Suprapubic skin (tissue), 4 donors: ENCODE measurements at regions not wholly inside any gene's neighbourhood (a gene's known extent, or its start where the extent isn't known, plus 50 kb on each side); places are given as distances from the start of the nearest gene placed in this dataset.

Experiments
- CTCF ChIP-seq, 2 donors: fragments of 200-600 bp in 1 of 2; fragments of 450-650 bp in 1 of 2; sonication (generic) in 1 of 2; IDR thresholded peaks; one replicate each; pipeline ENCODE4 v1.5.1; 2016 to 2019; ENCODE audit warnings: antibody characterized with exemption in 2 of 2, mild to moderate bottlenecking in 1 of 2, moderate library complexity in 1 of 2
- EP300 ChIP-seq: sonication (generic); formaldehyde crosslinking; IDR thresholded peaks from one replicate; pipeline ENCODE4 v1.6.1; 2017; ENCODE audit warnings: antibody characterized with exemption
- POLR2A ChIP-seq, 2 donors: fragments of 450-650 bp; IDR thresholded peaks; one replicate each; pipeline ENCODE4 v1.6.1; 2017; ENCODE audit warnings: antibody characterized with exemption in 2 of 2, mild to moderate bottlenecking in 2 of 2, moderate library complexity in 2 of 2
- POLR2AphosphoS5 ChIP-seq, 3 donors: sonication (generic); formaldehyde crosslinking; IDR thresholded peaks; one replicate each; pipeline ENCODE4 v1.6.1; 2017; ENCODE audit warnings: antibody characterized with exemption in 3 of 3

GRCh38 chr2:150955231-150955630, 306.4 kb downstream of the RBM43 start:
- no peak for TF ChIP-seq CTCF (IDR thresholded peaks at IDR 0.05)
- TF ChIP-seq POLR2A (IDR thresholded peaks at IDR 0.05), result no peak
- no peak for TF ChIP-seq EP300
- no peak for TF ChIP-seq POLR2AphosphoS5 (IDR thresholded peaks at IDR 0.05)
